Body of pancreas (tissue), 4 donors: ENCODE measurements at regions not wholly inside any gene's neighbourhood (a gene's known extent, or its start where the extent isn't known, plus 50 kb on each side); places are given as distances from the start of the nearest gene placed in this dataset.

ENCODE experiments used
- CTCF ChIP-seq, 7 experiments: fragments of 450-650 bp in 4 of 7; fragments of 200-600 bp in 3 of 7; sonication (generic) in 3 of 7; IDR thresholded peaks; one replicate each; pipeline ENCODE4 v1.5.1; 2016 to 2019; ENCODE audit warnings: antibody characterized with exemption in 7 of 7
- POLR2A ChIP-seq, 3 donors: fragments of 450-650 bp; IDR thresholded peaks; one replicate each; pipeline ENCODE4 v1.6.1; 2016; ENCODE audit warnings: antibody characterized with exemption in 3 of 3, mild to moderate bottlenecking in 2 of 3

- no peak for TF ChIP-seq CTCF (IDR thresholded peaks at IDR 0.05)
- no peak for TF ChIP-seq POLR2A (IDR thresholded peaks at IDR 0.05)
These were observed 83.4 kb downstream of the CD200R1L start for GRCh38 chr3:112763258-112763657.
